GM06990 (cell line): ENCODE measurements at regions not wholly inside any gene's neighbourhood (a gene's known extent, or its start where the extent isn't known, plus 50 kb on each side); places are given as distances from the start of the nearest gene placed in this dataset.

Experiments used
- DNase-seq: peaks from one replicate; pipeline ENCODE4 v3.0.0-alpha.2; 2011; ENCODE audit not compliant: insufficient read length; ENCODE audit errors: extremely low read depth
- H3K27me3 ChIP-seq: replicated peaks from 2 replicates; pipeline ENCODE4 v1.6.0; 2011; ENCODE audit warnings: low read length; ENCODE audit not compliant: control insufficient read depth, insufficient read depth
- H3K36me3 ChIP-seq: 2 replicates; pipeline ENCODE4 v1.5.1; 2011; ENCODE audit warnings: low read length; ENCODE audit not compliant: control insufficient read depth, insufficient read depth
- H3K4me3 ChIP-seq: replicated peaks from 2 replicates; pipeline ENCODE4 v1.5.1; 2011; ENCODE audit warnings: low read depth, mild to moderate bottlenecking, control low read depth, low read length
- TF ChIP-seq, protein P1 (sequence below): IDR thresholded peaks from 2 replicates; pipeline ENCODE4 v1.5.1; 2011; ENCODE audit warnings: low read length, control low read depth, mild to moderate bottlenecking, inconsistent platforms; ENCODE audit not compliant: insufficient read depth, poor library complexity, severe bottlenecking

DNA sequence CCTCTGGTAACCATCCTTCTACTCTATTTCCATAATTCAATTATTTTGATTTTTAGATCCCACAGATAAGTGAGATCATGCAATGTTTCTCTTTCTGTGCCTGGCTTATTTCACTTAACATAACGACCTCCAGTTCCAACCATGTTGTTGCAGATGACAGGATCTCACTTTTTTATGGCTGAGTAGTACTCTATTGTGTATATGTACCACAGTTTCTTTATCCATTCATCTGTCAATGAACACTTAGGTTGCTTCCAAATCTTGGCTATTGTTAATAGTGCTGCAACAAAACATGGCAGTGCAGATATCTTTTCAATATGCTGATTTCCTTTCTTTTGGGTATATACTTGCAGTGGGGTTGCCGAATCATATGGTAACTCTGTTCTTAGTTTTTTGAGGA, 286.4 kb upstream of the C11orf87 start:
- Histone ChIP-seq H3K4me3 (no peak overlapping the region), H3K27me3 (no peaks in the 10 kb centered on the region), H3K36me3 (no peaks in the 10 kb centered on the region)
- TF ChIP-seq, protein P1, sequence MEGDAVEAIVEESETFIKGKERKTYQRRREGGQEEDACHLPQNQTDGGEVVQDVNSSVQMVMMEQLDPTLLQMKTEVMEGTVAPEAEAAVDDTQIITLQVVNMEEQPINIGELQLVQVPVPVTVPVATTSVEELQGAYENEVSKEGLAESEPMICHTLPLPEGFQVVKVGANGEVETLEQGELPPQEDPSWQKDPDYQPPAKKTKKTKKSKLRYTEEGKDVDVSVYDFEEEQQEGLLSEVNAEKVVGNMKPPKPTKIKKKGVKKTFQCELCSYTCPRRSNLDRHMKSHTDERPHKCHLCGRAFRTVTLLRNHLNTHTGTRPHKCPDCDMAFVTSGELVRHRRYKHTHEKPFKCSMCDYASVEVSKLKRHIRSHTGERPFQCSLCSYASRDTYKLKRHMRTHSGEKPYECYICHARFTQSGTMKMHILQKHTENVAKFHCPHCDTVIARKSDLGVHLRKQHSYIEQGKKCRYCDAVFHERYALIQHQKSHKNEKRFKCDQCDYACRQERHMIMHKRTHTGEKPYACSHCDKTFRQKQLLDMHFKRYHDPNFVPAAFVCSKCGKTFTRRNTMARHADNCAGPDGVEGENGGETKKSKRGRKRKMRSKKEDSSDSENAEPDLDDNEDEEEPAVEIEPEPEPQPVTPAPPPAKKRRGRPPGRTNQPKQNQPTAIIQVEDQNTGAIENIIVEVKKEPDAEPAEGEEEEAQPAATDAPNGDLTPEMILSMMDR = no peak
- DNase-seq = no peak

DNA sequence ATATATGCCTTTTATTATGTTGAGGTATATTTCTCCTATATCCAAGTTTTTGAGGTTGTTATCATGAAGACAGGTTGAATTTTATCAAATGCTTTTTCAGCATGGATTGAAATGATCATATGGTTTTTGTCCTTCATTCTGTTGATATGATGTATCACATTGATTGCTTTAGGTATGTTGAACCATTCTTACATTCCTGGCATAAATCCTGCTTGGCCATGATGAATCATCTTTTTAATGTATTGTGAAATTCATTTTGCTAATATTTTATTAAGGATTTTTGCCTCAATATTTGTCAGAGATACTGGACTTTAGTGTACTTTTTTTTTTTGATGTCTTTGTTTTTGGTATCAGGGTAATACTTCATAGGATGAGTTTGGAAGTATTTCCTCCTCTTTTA, 283.8 kb upstream of the C11orf87 start:
- H3K4me3 ChIP-seq = no peak overlapping the region
- H3K27me3 ChIP-seq = no peaks in the 10 kb centered on the region
- no peak for DNase-seq
- TF ChIP-seq, protein P1 = no peak
- H3K36me3 ChIP-seq = no peaks in the 10 kb centered on the region

DNA sequence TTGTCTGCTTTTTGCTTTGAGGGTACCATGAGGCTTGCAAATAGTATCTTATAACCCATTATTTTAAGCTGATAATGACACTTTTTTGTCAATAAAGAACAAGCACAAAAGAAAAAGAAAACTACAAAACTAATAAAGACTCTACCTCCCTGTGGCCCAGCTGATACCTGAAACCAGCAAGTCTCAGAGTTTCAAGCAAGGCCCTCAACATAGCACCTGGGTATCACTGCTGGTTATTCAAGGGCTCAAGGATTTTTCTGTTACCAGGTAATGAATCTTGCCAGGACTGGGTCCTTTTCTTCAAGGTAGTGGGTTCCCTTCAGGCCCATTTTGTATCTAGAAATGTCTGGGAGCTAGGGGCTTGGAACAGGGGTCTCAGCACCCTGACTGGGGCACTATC, 281.6 kb upstream of the C11orf87 start:
- Histone ChIP-seq H3K4me3 (no peak overlapping the region), H3K36me3 (no peaks in the 10 kb centered on the region), H3K27me3 (no peaks in the 10 kb centered on the region)
- TF ChIP-seq, protein P1 = no peak
- no peak for DNase-seq

DNA sequence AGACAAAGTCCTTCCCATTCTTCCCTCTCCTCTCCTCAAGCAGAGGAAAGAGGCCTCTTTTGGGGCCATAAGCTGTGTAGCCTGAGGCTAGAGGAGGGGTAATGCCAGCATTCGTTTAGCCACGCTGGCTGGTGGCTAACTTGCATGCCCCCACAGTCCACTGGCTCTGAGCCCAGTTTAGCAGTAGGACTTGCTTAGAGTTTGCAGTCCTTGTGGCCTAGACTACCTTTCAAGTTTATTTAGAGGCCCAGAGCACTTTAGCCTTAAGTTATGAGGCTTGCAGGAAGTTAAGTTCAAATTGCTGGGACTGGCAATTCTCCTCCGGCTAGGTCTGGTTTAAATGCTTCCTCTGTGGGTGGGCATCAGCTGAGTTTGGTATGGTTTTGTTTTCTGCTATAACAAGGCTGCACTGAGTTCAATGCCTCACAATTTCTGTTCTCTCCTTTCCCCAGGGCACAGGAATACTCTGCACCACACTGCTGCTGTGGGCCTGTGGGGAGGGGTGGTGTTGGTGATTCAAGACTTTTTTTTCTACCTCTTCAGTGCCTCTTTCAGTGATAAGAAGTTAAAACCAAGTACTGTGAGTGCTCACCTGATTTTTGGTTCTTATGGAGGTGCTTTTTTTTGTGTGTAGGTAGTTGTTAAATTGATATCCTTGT, 281.0 kb upstream of the C11orf87 start:
- no peaks in the 10 kb centered on the region for H3K27me3 ChIP-seq
- no peak for DNase-seq
- no peak overlapping the region for H3K4me3 ChIP-seq
- TF ChIP-seq, protein P1 = no peak
- no peaks in the 10 kb centered on the region for H3K36me3 ChIP-seq

DNA sequence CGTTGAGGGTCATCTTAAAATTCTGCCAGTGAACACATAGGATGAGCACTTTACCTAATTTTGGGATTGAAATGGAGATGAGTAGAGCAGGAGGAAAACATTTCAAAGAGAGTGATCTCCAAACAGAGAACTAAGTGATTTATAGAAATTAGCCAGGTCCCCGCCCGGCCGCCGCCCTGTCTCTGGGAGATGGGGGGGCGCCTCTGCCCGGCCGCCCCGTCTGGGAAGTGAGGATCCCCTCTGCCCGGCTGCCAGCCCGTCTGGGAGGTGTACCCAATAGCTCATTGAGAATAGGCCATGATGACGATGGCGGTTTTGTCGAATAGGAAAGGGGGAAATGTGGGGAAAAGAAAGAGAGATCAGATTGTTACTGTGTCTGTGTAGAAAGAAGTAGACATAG, 276.7 kb upstream of the C11orf87 start:
- no peak overlapping the region for H3K4me3 ChIP-seq
- H3K27me3 ChIP-seq = no peaks in the 10 kb centered on the region
- TF ChIP-seq, protein P1 = no peak
- DNase-seq = no peak
- H3K36me3 ChIP-seq = no peaks in the 10 kb centered on the region

DNA sequence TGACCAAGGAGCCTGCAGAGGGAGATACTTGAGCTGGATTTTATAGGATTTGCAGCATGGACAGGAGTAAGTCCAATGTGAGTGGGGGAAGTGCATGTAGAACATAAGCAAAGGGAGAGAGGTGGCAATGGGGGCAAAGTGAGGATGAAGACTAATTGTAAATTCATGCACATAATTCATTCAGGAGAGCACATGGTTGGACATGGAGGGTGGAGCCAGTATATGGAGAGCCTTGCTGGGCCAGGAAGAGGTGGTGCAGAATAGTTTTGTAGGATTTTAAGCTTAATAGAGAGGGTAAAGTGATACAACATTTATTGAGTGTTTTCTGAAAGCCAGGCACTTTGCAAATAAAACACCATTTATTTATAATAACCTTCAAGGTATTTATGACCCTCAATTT, 274.3 kb upstream of the C11orf87 start:
- Histone ChIP-seq H3K4me3 (no peak overlapping the region), H3K36me3 (no peaks in the 10 kb centered on the region), H3K27me3 (no peaks in the 10 kb centered on the region)
- TF ChIP-seq, protein P1 = no peak
- no peak for DNase-seq
